ENCODE measurements at regions not wholly inside any gene's neighbourhood (a gene's known extent, or its start where the extent isn't known, plus 50 kb on each side); places are given as distances from the start of the nearest gene placed in this dataset.

- no peak for TF ChIP-seq EZH2 (IDR thresholded peaks at IDR 0.05; ENCODE audit: borderline replicate concordance, low read depth, low read length, severe bottlenecking)
- TF ChIP-seq CTCF (IDR thresholded peaks at IDR 0.05; ENCODE audit: extremely low read depth in 1 of 2, insufficient read depth in 1 of 2, low read depth in 1 of 2, low read length in 2 of 2), result no peak
Observed at GRCh38 chr5:125611541-125611940, 811.7 kb upstream of the GRAMD2B start.

All from endothelial cell of umbilical vein (primary cell).